K562 (cell line): ENCODE measurements at regions not wholly inside any gene's neighbourhood (a gene's known extent, or its start where the extent isn't known, plus 50 kb on each side); places are given as distances from the start of the nearest gene placed in this dataset.

Experiments used
- ATAC-seq: fragments of 200-7000 bp; cut with Tn5 transposase; 3 replicates; pipeline ENCODE4 v1.9.1; 2020; ENCODE audit warnings: moderate library complexity
- BruUV-seq: library from RNA; stranded (reverse); fragments of 400-500 nt; replicated peaks from 2 replicates; lab custom pipeline; 2021; lab: Mats Ljungman, UMichigan
- CTCF ChIA-PET: fragments of 300-600 bp; formaldehyde crosslinking; extraction: SDS; loops from one replicate; lab custom pipeline; 2021; ENCODE audit warnings: low intra/inter-chr PET ratio; lab: Yijun Ruan, JAX
- POLR2A ChIA-PET: fragments of 300-600, 350-650 bp; sonication (Branson Sonifier 250); formaldehyde crosslinking; extraction: SDS; loops from one replicate; lab custom pipeline; 2021; ENCODE audit warnings: antibody characterized with exemption, inconsistent platforms; lab: Yijun Ruan, JAX
- DNase-seq, 4 experiments: peaks; one replicate each; pipeline versions ENCODE4 v3.0.0 to v3.0.0-alpha.2; 2011 to 2018; ENCODE audit warnings: low spot score in 3 of 4, mixed read lengths in 3 of 4; ENCODE audit errors: extremely low read depth in 1 of 4
- FAIRE-seq: peaks from 2 replicates; lab custom pipeline; 2011; peaks lifted over from hg19 to GRCh38; lab: Jason Lieb, UNC
- H2AFZ ChIP-seq: 2 replicates; pipeline ENCODE4 v1.6.0; 2011; ENCODE audit warnings: low read depth, low read length, control low read depth, inconsistent platforms
- H3K27ac ChIP-seq: fragments of 200-600 bp; 3 replicates; pipeline ENCODE4 v1.8.0; 2011; ENCODE audit warnings: low read depth, mild to moderate bottlenecking, control low read depth, inconsistent platforms, low read length, moderate library complexity, mixed read lengths; ENCODE audit errors: extremely low read depth
- H3K27me3 ChIP-seq, 2 experiments: fragments of 300-600 bp in 1 of 2; 2 replicates in 1 of 2; 3 replicates in 1 of 2; pipeline versions ENCODE4 v1.6.0 to v1.8.0; 2011; ENCODE audit warnings: inconsistent platforms in 2 of 2, low read length in 2 of 2, mild to moderate bottlenecking in 1 of 2, mixed read lengths in 1 of 2, moderate library complexity in 1 of 2; ENCODE audit not compliant: control insufficient read depth in 2 of 2, insufficient read depth in 2 of 2
- H3K36me3 ChIP-seq: fragments of 300-600 bp; 3 replicates; pipeline ENCODE4 v1.8.0; 2011; ENCODE audit warnings: mild to moderate bottlenecking, low read length, inconsistent platforms; ENCODE audit not compliant: control insufficient read depth, insufficient read depth
- H3K4me1 ChIP-seq, 2 experiments: fragments of 200-600 bp in 1 of 2; replicated peaks in 1 of 2; 2 replicates in 1 of 2; 3 replicates in 1 of 2; pipeline versions ENCODE4 v1.5.1 to v1.8.0; 2011; ENCODE audit warnings: inconsistent platforms in 2 of 2, low read length in 2 of 2, mild to moderate bottlenecking in 1 of 2, mixed read lengths in 1 of 2, moderate library complexity in 1 of 2; ENCODE audit not compliant: control insufficient read depth in 2 of 2, insufficient read depth in 2 of 2
- H3K4me2 ChIP-seq: 2 replicates; pipeline ENCODE4 v1.6.1; 2011; ENCODE audit warnings: low read length, control low read depth, inconsistent platforms, mixed read lengths; ENCODE audit not compliant: insufficient read depth
- H3K4me3 ChIP-seq: fragments of 200-600 bp; sonication (generic), shearing (Covaris generic); 2 replicates; pipeline ENCODE4 v1.5.1; 2016; ENCODE audit warnings: control low read depth, inconsistent platforms
- H3K79me2 ChIP-seq: fragments of 200-600 bp; 3 replicates; pipeline ENCODE4 v1.8.0; 2011; ENCODE audit warnings: low read length, inconsistent platforms; ENCODE audit not compliant: control insufficient read depth, insufficient read depth
- H3K9ac ChIP-seq, 2 experiments: 2 replicates each; pipeline versions ENCODE4 v1.6.0 to v1.6.1; 2011; ENCODE audit warnings: low read depth in 2 of 2, low read length in 2 of 2, control low read depth in 1 of 2, inconsistent platforms in 1 of 2, mild to moderate bottlenecking in 1 of 2, mixed read lengths in 1 of 2; ENCODE audit not compliant: insufficient read depth in 1 of 2
- H3K9me1 ChIP-seq: one replicate; pipeline ENCODE4 v1.6.0; 2011; ENCODE audit warnings: inconsistent platforms, mild to moderate bottlenecking, low read length, moderate library complexity; ENCODE audit not compliant: control insufficient read depth, insufficient read depth
- H3K9me3 ChIP-seq: replicated peaks from 2 replicates; pipeline ENCODE4 v1.5.1; 2011; ENCODE audit warnings: low read depth, low read length, inconsistent platforms; ENCODE audit not compliant: control insufficient read depth, insufficient read depth
- H4K20me1 ChIP-seq: replicated peaks from 2 replicates; pipeline ENCODE4 v1.6.1; 2011; ENCODE audit warnings: low read length, inconsistent platforms, mixed read lengths; ENCODE audit not compliant: control insufficient read depth, insufficient read depth
- ADNP ChIP-seq: fragments of 200-800 bp; sonication (Bioruptor generic); IDR thresholded peaks from 2 replicates; pipeline ENCODE4 v1.6.1; 2016; ENCODE audit warnings: missing genetic modification characterization, missing compliant biosample characterization
- BRCA1 ChIP-seq, 2 experiments: fragments of 450-650 bp in 1 of 2; sonication (generic) in 1 of 2; formaldehyde crosslinking in 1 of 2; IDR thresholded peaks; 2 replicates each; pipeline versions ENCODE4 v1.5.0 to v1.6.1; 2017 to 2020; ENCODE audit warnings: mild to moderate bottlenecking in 1 of 2, missing genetic modification reagents in 1 of 2
- BRD9 ChIP-seq: fragments of 450-650 bp; IDR thresholded peaks from 2 replicates; pipeline ENCODE4 v1.6.1; 2018; ENCODE audit warnings: low read depth; ENCODE audit not compliant: partially characterized antibody
- CHD4 ChIP-seq: fragments of 200-600 bp; sonication (generic); IDR thresholded peaks from 3 replicates; pipeline ENCODE4 v1.6.1; 2012; ENCODE audit warnings: low read depth, mild to moderate bottlenecking, mixed read lengths, low read length, inconsistent platforms; ENCODE audit not compliant: insufficient read depth, insufficient replicate concordance, poor library complexity, severe bottlenecking
- DMBX1 ChIP-seq: fragments of 250-450 bp; sonication (Bioruptor Pico); IDR thresholded peaks from 2 replicates; pipeline ENCODE4 v1.8.0; 2022; ENCODE audit warnings: inconsistent platforms, mild to moderate bottlenecking, moderate library complexity, borderline replicate concordance
- FOXK1 ChIP-seq: sonication (generic); formaldehyde crosslinking; IDR thresholded peaks from 2 replicates; pipeline ENCODE4 v1.8.0; 2022; ENCODE audit warnings: missing genetic modification reagents, mild to moderate bottlenecking, borderline replicate concordance
- KLF10 ChIP-seq: fragments of 250-450 bp; sonication (Bioruptor Pico); IDR thresholded peaks from 2 replicates; pipeline ENCODE4 v1.6.1; 2021; ENCODE audit warnings: matching md5 sums
- TAL1 ChIP-seq: fragments of 450-650 bp; IDR thresholded peaks from 2 replicates; pipeline ENCODE4 v1.6.1; 2016; ENCODE audit warnings: mild to moderate bottlenecking
- TARDBP ChIP-seq: fragments of 450-650 bp; IDR thresholded peaks from 2 replicates; pipeline ENCODE4 v1.6.1; 2016
- ZNF347 ChIP-seq: fragments of 450-650 bp; formaldehyde crosslinking; IDR thresholded peaks from 2 replicates; pipeline ENCODE4 v1.4.0; 2020; ENCODE audit warnings: low read depth, mild to moderate bottlenecking, moderate library complexity
- WGBS: fragments of 100-300 bp; shearing (Covaris generic); methylation state at CpG from one replicate; pipeline ENCODE4 v1.1.6; 2016; ENCODE audit warnings: low coverage, mixed read lengths; ENCODE audit not compliant: insufficient coverage; ENCODE audit errors: missing lambda C conversion rate; 5-methylcytosine and 5-hydroxymethylcytosine counted together
- in situ Hi-C: fragments of 300-500 bp; cut with MboI; formaldehyde crosslinking; loops from 4 replicates; pipeline ENCODE4 v1.15.0; 2018; ENCODE audit warnings: inconsistent platforms, mixed read lengths
- intact Hi-C: fragments of 100-400 bp; cut with micrococcal nuclease; formaldehyde crosslinking; loops from 2 replicates; pipeline ENCODE4 v1.14.2; 2022
- TF ChIP-seq, protein P1 (sequence below): sonication (generic); formaldehyde crosslinking; IDR thresholded peaks from 2 replicates; pipeline ENCODE4 v1.8.0; 2022; ENCODE audit warnings: mild to moderate bottlenecking, missing genetic modification reagents
- TF ChIP-seq, protein P2 (sequence below): sonication (generic); formaldehyde crosslinking; IDR thresholded peaks from 2 replicates; pipeline ENCODE4 v1.8.0; 2022; ENCODE audit warnings: mild to moderate bottlenecking, missing genetic modification reagents
- TF ChIP-seq, protein P3 (sequence below): fragments of 200-800 bp; sonication (Bioruptor generic); IDR thresholded peaks from 2 replicates; pipeline ENCODE4 v1.6.1; 2017; ENCODE audit warnings: missing genetic modification characterization, missing compliant biosample characterization

DNA sequence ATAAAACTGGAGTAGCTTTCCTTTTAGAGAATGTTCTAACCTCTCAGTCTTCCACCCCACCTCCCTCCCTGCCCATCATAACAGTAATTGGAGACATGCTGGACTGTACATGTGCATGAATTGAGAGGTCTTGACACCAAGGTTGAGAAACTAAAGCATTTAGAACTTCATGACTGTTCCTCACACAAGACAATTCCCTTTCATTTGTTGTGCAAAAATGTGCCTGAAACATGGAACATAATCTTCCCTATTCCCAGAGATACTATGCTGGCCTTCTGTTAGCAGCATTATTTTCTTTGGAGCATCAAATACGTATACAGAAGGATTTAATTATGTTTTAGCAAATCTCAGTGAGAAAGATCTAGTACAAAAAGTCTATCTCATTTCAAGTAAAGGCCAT is 97.5 kb upstream of the KCNE2 start:
- H3K27ac ChIP-seq: no peak overlapping the region
- in situ Hi-C loops: no loop called here
- H3K9me1 ChIP-seq: no peaks in the 10 kb centered on the region
- POLR2A ChIA-PET: interaction anchor here (1.2 kb wide), 1 partner anchor 22 kb away, joined by 3 read pairs; no protein-coding TSS in a partner anchor
- WGBS: 0% methylated on average over 1 of the region's 1 CpG
- H3K36me3 ChIP-seq: no peaks in the 10 kb centered on the region
- no peaks in the 10 kb centered on the region for H3K79me2 ChIP-seq
- no peak for FAIRE-seq
- H2AFZ ChIP-seq: no peak overlapping the region
- TF ChIP-seq, protein P1, sequence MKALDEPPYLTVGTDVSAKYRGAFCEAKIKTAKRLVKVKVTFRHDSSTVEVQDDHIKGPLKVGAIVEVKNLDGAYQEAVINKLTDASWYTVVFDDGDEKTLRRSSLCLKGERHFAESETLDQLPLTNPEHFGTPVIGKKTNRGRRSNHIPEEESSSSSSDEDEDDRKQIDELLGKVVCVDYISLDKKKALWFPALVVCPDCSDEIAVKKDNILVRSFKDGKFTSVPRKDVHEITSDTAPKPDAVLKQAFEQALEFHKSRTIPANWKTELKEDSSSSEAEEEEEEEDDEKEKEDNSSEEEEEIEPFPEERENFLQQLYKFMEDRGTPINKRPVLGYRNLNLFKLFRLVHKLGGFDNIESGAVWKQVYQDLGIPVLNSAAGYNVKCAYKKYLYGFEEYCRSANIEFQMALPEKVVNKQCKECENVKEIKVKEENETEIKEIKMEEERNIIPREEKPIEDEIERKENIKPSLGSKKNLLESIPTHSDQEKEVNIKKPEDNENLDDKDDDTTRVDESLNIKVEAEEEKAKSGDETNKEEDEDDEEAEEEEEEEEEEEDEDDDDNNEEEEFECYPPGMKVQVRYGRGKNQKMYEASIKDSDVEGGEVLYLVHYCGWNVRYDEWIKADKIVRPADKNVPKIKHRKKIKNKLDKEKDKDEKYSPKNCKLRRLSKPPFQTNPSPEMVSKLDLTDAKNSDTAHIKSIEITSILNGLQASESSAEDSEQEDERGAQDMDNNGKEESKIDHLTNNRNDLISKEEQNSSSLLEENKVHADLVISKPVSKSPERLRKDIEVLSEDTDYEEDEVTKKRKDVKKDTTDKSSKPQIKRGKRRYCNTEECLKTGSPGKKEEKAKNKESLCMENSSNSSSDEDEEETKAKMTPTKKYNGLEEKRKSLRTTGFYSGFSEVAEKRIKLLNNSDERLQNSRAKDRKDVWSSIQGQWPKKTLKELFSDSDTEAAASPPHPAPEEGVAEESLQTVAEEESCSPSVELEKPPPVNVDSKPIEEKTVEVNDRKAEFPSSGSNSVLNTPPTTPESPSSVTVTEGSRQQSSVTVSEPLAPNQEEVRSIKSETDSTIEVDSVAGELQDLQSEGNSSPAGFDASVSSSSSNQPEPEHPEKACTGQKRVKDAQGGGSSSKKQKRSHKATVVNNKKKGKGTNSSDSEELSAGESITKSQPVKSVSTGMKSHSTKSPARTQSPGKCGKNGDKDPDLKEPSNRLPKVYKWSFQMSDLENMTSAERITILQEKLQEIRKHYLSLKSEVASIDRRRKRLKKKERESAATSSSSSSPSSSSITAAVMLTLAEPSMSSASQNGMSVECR: no peak
- TF ChIP-seq, protein P2, sequence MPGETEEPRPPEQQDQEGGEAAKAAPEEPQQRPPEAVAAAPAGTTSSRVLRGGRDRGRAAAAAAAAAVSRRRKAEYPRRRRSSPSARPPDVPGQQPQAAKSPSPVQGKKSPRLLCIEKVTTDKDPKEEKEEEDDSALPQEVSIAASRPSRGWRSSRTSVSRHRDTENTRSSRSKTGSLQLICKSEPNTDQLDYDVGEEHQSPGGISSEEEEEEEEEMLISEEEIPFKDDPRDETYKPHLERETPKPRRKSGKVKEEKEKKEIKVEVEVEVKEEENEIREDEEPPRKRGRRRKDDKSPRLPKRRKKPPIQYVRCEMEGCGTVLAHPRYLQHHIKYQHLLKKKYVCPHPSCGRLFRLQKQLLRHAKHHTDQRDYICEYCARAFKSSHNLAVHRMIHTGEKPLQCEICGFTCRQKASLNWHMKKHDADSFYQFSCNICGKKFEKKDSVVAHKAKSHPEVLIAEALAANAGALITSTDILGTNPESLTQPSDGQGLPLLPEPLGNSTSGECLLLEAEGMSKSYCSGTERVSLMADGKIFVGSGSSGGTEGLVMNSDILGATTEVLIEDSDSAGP (CRISPR knock-in tag): no peak
- TF ChIP-seq KLF10 (CRISPR knock-in tag): no peak
- TF ChIP-seq TARDBP: no peak
- no peak for TF ChIP-seq ZNF347 (CRISPR knock-in tag)
- no peak for TF ChIP-seq TAL1
- no peak for TF ChIP-seq ADNP (tag)
- no peak for TF ChIP-seq BRCA1 (IDR thresholded peaks at IDR 0.05)
- TF ChIP-seq BRCA1 (CRISPR knock-in tag; IDR thresholded peaks at IDR 0.05): no peak
- TF ChIP-seq BRD9: no peak
- no peak for TF ChIP-seq CHD4
- TF ChIP-seq, protein P3, sequence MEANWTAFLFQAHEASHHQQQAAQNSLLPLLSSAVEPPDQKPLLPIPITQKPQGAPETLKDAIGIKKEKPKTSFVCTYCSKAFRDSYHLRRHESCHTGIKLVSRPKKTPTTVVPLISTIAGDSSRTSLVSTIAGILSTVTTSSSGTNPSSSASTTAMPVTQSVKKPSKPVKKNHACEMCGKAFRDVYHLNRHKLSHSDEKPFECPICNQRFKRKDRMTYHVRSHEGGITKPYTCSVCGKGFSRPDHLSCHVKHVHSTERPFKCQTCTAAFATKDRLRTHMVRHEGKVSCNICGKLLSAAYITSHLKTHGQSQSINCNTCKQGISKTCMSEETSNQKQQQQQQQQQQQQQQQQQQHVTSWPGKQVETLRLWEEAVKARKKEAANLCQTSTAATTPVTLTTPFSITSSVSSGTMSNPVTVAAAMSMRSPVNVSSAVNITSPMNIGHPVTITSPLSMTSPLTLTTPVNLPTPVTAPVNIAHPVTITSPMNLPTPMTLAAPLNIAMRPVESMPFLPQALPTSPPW: no peak
- TF ChIP-seq DMBX1 (CRISPR knock-in tag): no peak
- TF ChIP-seq FOXK1: no peak
- TF ChIP-seq, all 486 proteins: peak for 0
- H3K9ac ChIP-seq: no peak overlapping the region
- no peak for ATAC-seq
- CTCF ChIA-PET: no interaction called here
- no peaks in the 10 kb centered on the region for H3K9me3 ChIP-seq
- BruUV-seq: no TSS peak
- intact Hi-C loops: no loop called here
- H3K4me2 ChIP-seq: no peak overlapping the region
- no peak overlapping the region for H3K4me3 ChIP-seq
- H3K27me3 ChIP-seq: peaks cover 17% of the 10 kb centered on the region in 2 experiments
- H4K20me1 ChIP-seq: no peaks in the 10 kb centered on the region
- H3K4me1 ChIP-seq: no peaks in the 10 kb centered on the region
- DNase-seq: no peak
